OCI-LY1 (cell line): ENCODE measurements at regions not wholly inside any gene's neighbourhood (a gene's known extent, or its start where the extent isn't known, plus 50 kb on each side); places are given as distances from the start of the nearest gene placed in this dataset.

Source experiments
- H2AFZ ChIP-seq: fragments of 200-600 bp; sonication (generic), shearing (Covaris generic); 2 replicates; pipeline ENCODE4 v1.6.0; 2014; ENCODE audit warnings: antibody characterized with exemption, mild to moderate bottlenecking, low read length
- H3F3A ChIP-seq: fragments of 200-600 bp; sonication (generic), shearing (Covaris generic); 2 replicates; pipeline ENCODE4 v1.6.0; 2014; ENCODE audit warnings: mild to moderate bottlenecking, antibody characterized with exemption, low read length, moderate library complexity; ENCODE audit not compliant: insufficient read depth
- H3K27ac ChIP-seq: fragments of 200-600 bp; sonication (generic); 2 replicates; pipeline ENCODE4 v1.5.1; 2014; ENCODE audit warnings: low read length, mixed run types, mild to moderate bottlenecking, low read depth; ENCODE audit not compliant: poor library complexity, severe bottlenecking
- H3K27me3 ChIP-seq: fragments of 200-600 bp; sonication (generic); 2 replicates; pipeline ENCODE4 v1.6.0; 2014; ENCODE audit warnings: antibody characterized with exemption, mild to moderate bottlenecking, low read length, moderate library complexity; ENCODE audit not compliant: insufficient read depth
- H3K36me3 ChIP-seq: fragments of 200-600 bp; sonication (generic); 2 replicates; pipeline ENCODE4 v1.6.1; 2014; ENCODE audit warnings: mild to moderate bottlenecking, antibody characterized with exemption, low read length, moderate library complexity, mixed read lengths; ENCODE audit not compliant: insufficient read depth
- H3K4me1 ChIP-seq: fragments of 200-600 bp; sonication (generic); 2 replicates; pipeline ENCODE4 v1.5.1; 2014; ENCODE audit warnings: mild to moderate bottlenecking, low read length, moderate library complexity; ENCODE audit not compliant: insufficient read depth, severe bottlenecking
- H3K4me2 ChIP-seq: fragments of 200-600 bp; sonication (generic), shearing (Covaris generic); 2 replicates; pipeline ENCODE4 v1.6.1; 2014; ENCODE audit warnings: low read length
- H3K4me3 ChIP-seq: fragments of 200-600 bp; sonication (generic); 2 replicates; pipeline ENCODE4 v1.5.1; 2014; ENCODE audit warnings: low read length, low read depth, mild to moderate bottlenecking, mixed read lengths; ENCODE audit not compliant: poor library complexity, severe bottlenecking
- H3K79me2 ChIP-seq: fragments of 200-600 bp; shearing (Covaris generic); 2 replicates; pipeline ENCODE4 v1.6.1; 2016; ENCODE audit warnings: mixed run types, low read length, mixed read lengths; ENCODE audit not compliant: insufficient read depth
- H3K9ac ChIP-seq: fragments of 200-600 bp; sonication (generic), shearing (Covaris generic); 2 replicates; pipeline ENCODE4 v1.6.1; 2014; ENCODE audit warnings: mild to moderate bottlenecking, low read length, mixed read lengths
- H3K9me2 ChIP-seq: fragments of 200-600 bp; sonication (generic), shearing (Covaris generic); 2 replicates; pipeline ENCODE4 v1.6.1; 2014; ENCODE audit warnings: low read depth, mild to moderate bottlenecking, low read length, mixed read lengths
- H3K9me3 ChIP-seq: fragments of 200-600 bp; shearing (Covaris generic); 2 replicates; pipeline ENCODE4 v1.6.1; 2014; ENCODE audit warnings: low read length, mixed read lengths
- H4K20me1 ChIP-seq: fragments of 200-600 bp; sonication (generic), shearing (Covaris generic); 2 replicates; pipeline ENCODE4 v1.6.0; 2016; ENCODE audit warnings: mild to moderate bottlenecking, low read length; ENCODE audit not compliant: insufficient read depth
- CTCF ChIP-seq: fragments of 200-600 bp; sonication (generic), shearing (Covaris generic); IDR thresholded peaks from 2 replicates; pipeline ENCODE4 v1.5.1; 2017; ENCODE audit warnings: mild to moderate bottlenecking, antibody characterized with exemption, low read length, moderate library complexity, mixed read lengths
- EZH2 ChIP-seq: fragments of 200-600 bp; sonication (generic), shearing (Covaris generic); IDR thresholded peaks from 2 replicates; pipeline ENCODE4 v1.8.0; 2017; ENCODE audit warnings: borderline replicate concordance, mixed run types, mild to moderate bottlenecking, antibody characterized with exemption, low read length, moderate library complexity, mixed read lengths

- no peak overlapping the region for H2AFZ ChIP-seq
- H3K27ac ChIP-seq = no peak overlapping the region
- no peak overlapping the region for H3K4me2 ChIP-seq
- no peaks in the 10 kb centered on the region for H4K20me1 ChIP-seq
- TF ChIP-seq CTCF (no peak), EZH2 (no peak)
- H3K9ac ChIP-seq = no peak overlapping the region
- no peaks in the 10 kb centered on the region for H3K9me2 ChIP-seq
- H3K27me3 ChIP-seq = no peaks in the 10 kb centered on the region
- no peaks in the 10 kb centered on the region for H3K9me3 ChIP-seq
- no peaks in the 10 kb centered on the region for H3K4me1 ChIP-seq
- H3K4me3 ChIP-seq = no peak overlapping the region
- no peaks in the 10 kb centered on the region for H3K36me3 ChIP-seq
- H3K79me2 ChIP-seq = no peaks in the 10 kb centered on the region
- no peaks in the 10 kb centered on the region for H3F3A ChIP-seq
Observed at GRCh38 chr16:87016046-87017035, 300.9 kb downstream of the C16orf95 start.

- Histone ChIP-seq H3K27me3 (no peaks in the 10 kb centered on the region), H3F3A (no peaks in the 10 kb centered on the region), H3K79me2 (no peaks in the 10 kb centered on the region), H3K9me2 (no peaks in the 10 kb centered on the region), H2AFZ (no peak overlapping the region), H3K4me3 (no peak overlapping the region), H3K9me3 (no peaks in the 10 kb centered on the region), H4K20me1 (no peaks in the 10 kb centered on the region), H3K27ac (no peak overlapping the region), H3K36me3 (no peaks in the 10 kb centered on the region), H3K4me2 (no peak overlapping the region), H3K4me1 (no peaks in the 10 kb centered on the region), H3K9ac (no peak overlapping the region)
- TF ChIP-seq CTCF = peak; percentile 12; the same call in 1 of the 2 replicates
- TF ChIP-seq EZH2 = no peak
Observed at GRCh38 chr16:87017371-87018012, 299.7 kb downstream of the C16orf95 start.

- Histone ChIP-seq H3K9me2 (no peaks in the 10 kb centered on the region), H3K27me3 (peaks cover 6% of the 10 kb centered on the region; the same call in 1 of the 2 replicates), H3K4me1 (no peaks in the 10 kb centered on the region), H3F3A (no peaks in the 10 kb centered on the region), H3K4me2 (no peak overlapping the region), H3K9me3 (no peaks in the 10 kb centered on the region), H3K79me2 (no peaks in the 10 kb centered on the region), H3K9ac (no peak overlapping the region), H4K20me1 (no peaks in the 10 kb centered on the region), H3K27ac (no peak overlapping the region), H3K36me3 (no peaks in the 10 kb centered on the region), H3K4me3 (no peak overlapping the region), H2AFZ (no peak overlapping the region)
- TF ChIP-seq CTCF (no peak), EZH2 (no peak)
Observed at GRCh38 chr16:87025676-87026075, 291.5 kb downstream of the C16orf95 start.
